NB4 (cell line): ENCODE measurements at regions not wholly inside any gene's neighbourhood (a gene's known extent, or its start where the extent isn't known, plus 50 kb on each side); places are given as distances from the start of the nearest gene placed in this dataset.
A peak's percentile ranks its signal among the peaks of the same experiment; 100 is the strongest.

ENCODE experiments used
- DNase-seq: peaks from one replicate; pipeline ENCODE4 v3.0.0; 2010; ENCODE audit warnings: low read depth
- H3K4me3 ChIP-seq: one replicate; pipeline ENCODE4 v1.5.1; 2011; ENCODE audit warnings: mild to moderate bottlenecking, low read depth, low read length, moderate library complexity
- MYC ChIP-seq: IDR thresholded peaks from 2 replicates; pipeline ENCODE4 v1.6.1; 2011; ENCODE audit warnings: low read depth, low read length
- POLR2A ChIP-seq: IDR thresholded peaks from 2 replicates; pipeline ENCODE4 v1.6.1; 2011; ENCODE audit warnings: mild to moderate bottlenecking; ENCODE audit not compliant: insufficient read length; ENCODE audit errors: extremely low read depth
- TF ChIP-seq, protein P1 (sequence below): IDR thresholded peaks from one replicate; pipeline ENCODE4 v1.5.1; 2012; ENCODE audit warnings: low read depth, low read length
- TF ChIP-seq, protein P2 (sequence below): IDR thresholded peaks from 2 replicates; pipeline ENCODE4 v1.6.1; 2011; ENCODE audit warnings: low read depth, low read length

DNA sequence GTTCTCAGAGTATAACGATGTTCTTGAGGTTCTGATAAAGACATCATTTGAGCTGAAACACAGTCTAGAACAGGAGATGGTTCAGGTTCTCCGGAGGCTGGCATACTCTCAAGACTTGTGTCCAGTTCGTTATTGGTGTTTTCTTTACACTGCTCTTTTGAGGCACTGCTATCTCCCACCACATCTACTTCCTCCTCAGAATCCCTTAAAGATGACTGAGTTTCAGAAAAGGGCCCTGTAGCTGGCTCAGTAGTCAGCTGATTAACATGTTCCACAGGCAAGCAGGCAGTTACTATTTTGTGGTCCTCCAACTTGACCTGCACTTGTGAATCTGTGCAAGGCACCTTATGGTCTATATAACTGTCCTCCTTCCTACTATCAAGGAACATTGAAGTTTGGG, 50.2 kb downstream of the ZZZ3 start:
- H3K4me3 ChIP-seq = no peak overlapping the region
- peak; percentile 7 for DNase-seq

DNA sequence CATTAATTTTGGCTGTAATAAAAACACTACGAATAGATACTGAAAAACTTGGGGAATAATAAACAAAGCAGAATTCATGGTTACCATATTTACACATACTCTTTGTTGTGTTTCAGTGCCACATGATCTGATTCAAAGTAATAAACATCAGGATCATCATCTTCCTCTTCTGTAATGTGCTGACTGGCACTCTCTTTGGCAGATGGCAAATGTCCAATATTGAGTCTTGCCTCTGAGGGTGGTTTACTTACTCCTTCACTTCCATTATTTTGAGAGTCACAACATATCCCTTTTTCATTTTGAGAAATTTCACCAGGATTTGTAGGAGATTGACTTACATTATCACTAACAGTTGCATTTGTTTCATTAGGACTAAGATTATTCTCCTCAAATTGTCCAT, 50.7 kb downstream of the ZZZ3 start:
- no peak for DNase-seq
- TF ChIP-seq, protein P1, sequence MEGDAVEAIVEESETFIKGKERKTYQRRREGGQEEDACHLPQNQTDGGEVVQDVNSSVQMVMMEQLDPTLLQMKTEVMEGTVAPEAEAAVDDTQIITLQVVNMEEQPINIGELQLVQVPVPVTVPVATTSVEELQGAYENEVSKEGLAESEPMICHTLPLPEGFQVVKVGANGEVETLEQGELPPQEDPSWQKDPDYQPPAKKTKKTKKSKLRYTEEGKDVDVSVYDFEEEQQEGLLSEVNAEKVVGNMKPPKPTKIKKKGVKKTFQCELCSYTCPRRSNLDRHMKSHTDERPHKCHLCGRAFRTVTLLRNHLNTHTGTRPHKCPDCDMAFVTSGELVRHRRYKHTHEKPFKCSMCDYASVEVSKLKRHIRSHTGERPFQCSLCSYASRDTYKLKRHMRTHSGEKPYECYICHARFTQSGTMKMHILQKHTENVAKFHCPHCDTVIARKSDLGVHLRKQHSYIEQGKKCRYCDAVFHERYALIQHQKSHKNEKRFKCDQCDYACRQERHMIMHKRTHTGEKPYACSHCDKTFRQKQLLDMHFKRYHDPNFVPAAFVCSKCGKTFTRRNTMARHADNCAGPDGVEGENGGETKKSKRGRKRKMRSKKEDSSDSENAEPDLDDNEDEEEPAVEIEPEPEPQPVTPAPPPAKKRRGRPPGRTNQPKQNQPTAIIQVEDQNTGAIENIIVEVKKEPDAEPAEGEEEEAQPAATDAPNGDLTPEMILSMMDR = no peak
- TF ChIP-seq MYC (no peak), POLR2A (no peak)
- TF ChIP-seq, protein P2, sequence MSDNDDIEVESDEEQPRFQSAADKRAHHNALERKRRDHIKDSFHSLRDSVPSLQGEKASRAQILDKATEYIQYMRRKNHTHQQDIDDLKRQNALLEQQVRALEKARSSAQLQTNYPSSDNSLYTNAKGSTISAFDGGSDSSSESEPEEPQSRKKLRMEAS = no peak
- H3K4me3 ChIP-seq = no peak overlapping the region

More for the DNA sequence above, 50.2 kb downstream of the ZZZ3 start:
- TF ChIP-seq, protein P2 = no peak
- TF ChIP-seq POLR2A (no peak), MYC (no peak)
- TF ChIP-seq, protein P1 = no peak

DNA sequence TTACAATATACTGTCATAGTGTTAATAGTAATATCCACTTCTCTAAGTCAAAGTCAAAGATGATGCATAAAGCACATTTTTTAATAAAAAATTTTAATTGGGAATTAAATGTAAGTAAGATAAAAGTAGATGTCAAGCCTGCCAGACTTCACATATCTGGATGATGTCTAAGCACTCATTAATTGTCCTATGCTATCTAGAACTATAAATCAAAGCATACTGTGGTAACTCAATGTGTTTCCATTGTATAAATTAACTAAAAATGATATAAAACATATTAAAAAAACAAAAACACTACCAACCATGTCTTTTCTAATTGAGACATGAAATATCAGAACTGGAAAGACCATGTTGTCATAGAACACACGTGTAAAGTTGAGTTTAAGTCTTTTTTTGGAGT, 51.2 kb downstream of the ZZZ3 start:
- no peak overlapping the region for H3K4me3 ChIP-seq
- no peak for DNase-seq
- TF ChIP-seq, protein P1 = no peak
- no peak for TF ChIP-seq MYC
- no peak for TF ChIP-seq POLR2A
- TF ChIP-seq, protein P2 = no peak

DNA sequence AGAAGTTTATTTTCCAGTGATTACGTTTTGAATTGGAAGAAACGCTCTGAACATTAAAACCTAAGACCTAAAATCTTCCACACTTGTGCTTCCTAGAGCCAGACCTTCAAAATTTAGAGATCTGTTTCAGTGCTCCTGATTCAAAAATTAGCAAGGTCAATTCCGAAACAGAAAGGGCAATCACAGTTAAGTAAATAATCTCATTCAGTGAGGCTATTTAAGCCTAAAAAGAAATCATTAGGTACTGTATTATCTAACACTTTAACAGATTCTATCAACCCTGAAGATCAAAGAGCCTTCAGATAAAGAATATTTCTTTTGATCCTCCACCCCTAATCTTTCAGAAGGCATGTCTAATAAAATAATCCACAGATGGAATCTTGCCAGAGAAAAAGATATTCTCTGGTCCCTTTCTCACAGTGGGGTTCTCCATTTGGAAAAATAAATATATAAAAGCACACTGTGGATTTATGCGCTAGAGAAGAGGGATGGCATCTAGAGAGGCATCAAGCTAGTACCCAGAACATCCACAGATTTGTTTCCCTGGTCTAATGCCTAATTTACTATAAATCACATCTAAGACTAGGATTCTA, 54.4 kb downstream of the ZZZ3 start:
- no peak for DNase-seq
- TF ChIP-seq, protein P2 = no peak
- TF ChIP-seq, protein P1 = no peak
- TF ChIP-seq MYC (no peak), POLR2A (no peak)
- H3K4me3 ChIP-seq = no peak overlapping the region

DNA sequence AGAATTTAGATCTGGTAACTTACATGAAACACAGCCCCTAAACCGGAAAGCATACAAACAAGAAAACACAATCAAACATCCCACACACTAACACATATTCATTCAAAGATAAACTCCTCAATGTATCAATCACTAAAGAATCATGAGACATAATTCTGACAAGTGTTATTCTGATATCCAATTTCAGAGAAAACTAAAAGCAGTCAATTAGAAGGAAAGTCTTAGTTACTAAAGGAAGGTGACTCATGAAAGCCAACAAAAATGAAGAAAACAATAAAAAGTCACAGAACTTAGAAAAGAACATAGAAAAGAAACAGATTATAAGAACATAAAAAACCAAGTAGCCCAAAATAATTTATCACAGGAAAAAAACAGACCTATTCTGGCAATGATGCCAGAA, 57.2 kb downstream of the ZZZ3 start:
- DNase-seq = no peak
- no peak overlapping the region for H3K4me3 ChIP-seq
- TF ChIP-seq, protein P1 = no peak
- TF ChIP-seq MYC = no peak
- no peak for TF ChIP-seq POLR2A
- TF ChIP-seq, protein P2 = no peak
